CD14-positive monocyte (primary cell): ENCODE measurements at regions not wholly inside any gene's neighbourhood (a gene's known extent, or its start where the extent isn't known, plus 50 kb on each side); places are given as distances from the start of the nearest gene placed in this dataset.

Experiments used
- DNase-seq, 3 donors: peaks; one replicate each; pipeline ENCODE4 v3.0.0-alpha.2; 2011 to 2022
- H2AFZ ChIP-seq: 2 replicates; pipeline ENCODE4 v1.6.0; 2012; ENCODE audit warnings: mild to moderate bottlenecking, low read depth, low read length, inconsistent platforms; ENCODE audit not compliant: insufficient read depth, poor library complexity, severe bottlenecking
- H3K27ac ChIP-seq, 2 donors: 1 replicate in 1 of 2; 2 replicates in 1 of 2; pipeline ENCODE4 v1.5.1; 2012 to 2013; ENCODE audit warnings: low read length in 2 of 2, control low read depth in 1 of 2, inconsistent platforms in 1 of 2, low read depth in 1 of 2, mild to moderate bottlenecking in 1 of 2
- H3K27me3 ChIP-seq, 2 donors: one replicate each; pipeline versions ENCODE4 v1.6.0 to v1.6.1; 2011 to 2013; ENCODE audit warnings: low read length in 2 of 2; ENCODE audit not compliant: control insufficient read depth in 2 of 2, insufficient read depth in 2 of 2
- H3K36me3 ChIP-seq, 2 donors: replicated peaks in 1 of 2; 1 replicate in 1 of 2; 2 replicates in 1 of 2; pipeline versions ENCODE4 v1.5.1 to v1.6.1; 2012 to 2013; ENCODE audit warnings: low read length in 2 of 2, control low read depth in 1 of 2, inconsistent platforms in 1 of 2, mild to moderate bottlenecking in 1 of 2; ENCODE audit not compliant: insufficient read depth in 2 of 2, control insufficient read depth in 1 of 2
- H3K4me1 ChIP-seq, 2 donors: 1 replicate in 1 of 2; 2 replicates in 1 of 2; pipeline versions ENCODE4 v1.5.1 to v1.6.1; 2012 to 2013; ENCODE audit warnings: low read length in 2 of 2, control low read depth in 1 of 2, inconsistent platforms in 1 of 2, mild to moderate bottlenecking in 1 of 2, moderate library complexity in 1 of 2; ENCODE audit not compliant: insufficient read depth in 2 of 2, control insufficient read depth in 1 of 2
- H3K4me2 ChIP-seq: replicated peaks from 2 replicates; pipeline ENCODE3; 2012; ENCODE audit warnings: low read length, moderate library complexity, mild to moderate bottlenecking; ENCODE audit not compliant: poor library complexity, severe bottlenecking; ENCODE audit errors: extremely low read depth
- H3K4me3 ChIP-seq, 3 experiments: fragments of 200-600 bp in 1 of 3; sonication (generic) in 1 of 3; replicated peaks in 1 of 3; 1 replicate in 2 of 3; 2 replicates in 1 of 3; pipeline ENCODE4 v1.5.1; 2011 to 2013; ENCODE audit warnings: low read length in 3 of 3, mild to moderate bottlenecking in 3 of 3, control low read depth in 2 of 3, low read depth in 2 of 3, inconsistent platforms in 1 of 3, moderate library complexity in 1 of 3
- H3K79me2 ChIP-seq: 2 replicates; pipeline ENCODE4 v1.6.0; 2012; ENCODE audit warnings: mild to moderate bottlenecking, control low read depth, inconsistent platforms, low read length, moderate library complexity; ENCODE audit not compliant: insufficient read depth
- H3K9ac ChIP-seq: 2 replicates; pipeline ENCODE4 v1.6.0; 2017; ENCODE audit warnings: low read length, mild to moderate bottlenecking; ENCODE audit not compliant: insufficient read depth, poor library complexity, severe bottlenecking
- H3K9me3 ChIP-seq, 2 donors: replicated peaks in 1 of 2; 1 replicate in 1 of 2; 2 replicates in 1 of 2; pipeline versions ENCODE4 v1.5.1 to v1.6.1; 2012 to 2013; ENCODE audit warnings: low read length in 2 of 2, control low read depth in 1 of 2; ENCODE audit not compliant: control insufficient read depth in 1 of 2, insufficient read depth in 1 of 2
- H4K20me1 ChIP-seq: 2 replicates; pipeline ENCODE4 v1.6.0; 2012; ENCODE audit warnings: mild to moderate bottlenecking, low read length, control low read depth, moderate library complexity; ENCODE audit not compliant: insufficient read depth
- H3K27ac Mint-ChIP-seq, 7 donors: one replicate each; pipeline ENCODE4 v1.8.0; 2020; ENCODE audit warnings: mild to moderate bottlenecking in 7 of 7, mixed read lengths in 7 of 7, moderate library complexity in 6 of 7, inconsistent platforms in 2 of 7
- H3K27me3 Mint-ChIP-seq, 3 donors: one replicate each; pipeline ENCODE4 v1.8.0; 2021 to 2022; ENCODE audit warnings: low read depth in 3 of 3, mild to moderate bottlenecking in 3 of 3, mixed read lengths in 3 of 3, moderate library complexity in 3 of 3, inconsistent platforms in 1 of 3
- H3K36me3 Mint-ChIP-seq, 2 donors: one replicate each; pipeline ENCODE4 v1.8.0; 2020; ENCODE audit warnings: mixed read lengths in 2 of 2, inconsistent platforms in 1 of 2, mild to moderate bottlenecking in 1 of 2
- H3K4me1 Mint-ChIP-seq: one replicate; pipeline ENCODE4 v1.8.0; 2020; ENCODE audit warnings: mild to moderate bottlenecking, mixed read lengths
- H3K4me3 Mint-ChIP-seq, 2 donors: one replicate each; pipeline ENCODE4 v1.8.0; 2020; ENCODE audit warnings: mild to moderate bottlenecking in 2 of 2, mixed read lengths in 2 of 2, moderate library complexity in 1 of 2
- H3K9me3 Mint-ChIP-seq, 7 donors: one replicate each; pipeline ENCODE4 v1.8.0; 2020 to 2022; ENCODE audit warnings: mixed read lengths in 7 of 7, mild to moderate bottlenecking in 6 of 7, moderate library complexity in 6 of 7, inconsistent platforms in 2 of 7
- WGBS: methylation state at CpG from one replicate; pipeline ENCODE4 v1.1.5; 2013; ENCODE audit warnings: missing lambda C conversion rate; ENCODE audit not compliant: insufficient coverage; 5-methylcytosine and 5-hydroxymethylcytosine counted together
- intact Hi-C, 2 donors: fragments of 100-400 bp; cut with micrococcal nuclease; formaldehyde crosslinking; loops; one replicate each; pipeline versions ENCODE4 v1.15.0 to v1.15.1; 2023
- TF ChIP-seq, protein P1 (sequence below): fragments of 200-600 bp; IDR thresholded peaks from one replicate; pipeline ENCODE4 v1.8.0; 2022; ENCODE audit warnings: antibody characterized with exemption, mild to moderate bottlenecking

DNA sequence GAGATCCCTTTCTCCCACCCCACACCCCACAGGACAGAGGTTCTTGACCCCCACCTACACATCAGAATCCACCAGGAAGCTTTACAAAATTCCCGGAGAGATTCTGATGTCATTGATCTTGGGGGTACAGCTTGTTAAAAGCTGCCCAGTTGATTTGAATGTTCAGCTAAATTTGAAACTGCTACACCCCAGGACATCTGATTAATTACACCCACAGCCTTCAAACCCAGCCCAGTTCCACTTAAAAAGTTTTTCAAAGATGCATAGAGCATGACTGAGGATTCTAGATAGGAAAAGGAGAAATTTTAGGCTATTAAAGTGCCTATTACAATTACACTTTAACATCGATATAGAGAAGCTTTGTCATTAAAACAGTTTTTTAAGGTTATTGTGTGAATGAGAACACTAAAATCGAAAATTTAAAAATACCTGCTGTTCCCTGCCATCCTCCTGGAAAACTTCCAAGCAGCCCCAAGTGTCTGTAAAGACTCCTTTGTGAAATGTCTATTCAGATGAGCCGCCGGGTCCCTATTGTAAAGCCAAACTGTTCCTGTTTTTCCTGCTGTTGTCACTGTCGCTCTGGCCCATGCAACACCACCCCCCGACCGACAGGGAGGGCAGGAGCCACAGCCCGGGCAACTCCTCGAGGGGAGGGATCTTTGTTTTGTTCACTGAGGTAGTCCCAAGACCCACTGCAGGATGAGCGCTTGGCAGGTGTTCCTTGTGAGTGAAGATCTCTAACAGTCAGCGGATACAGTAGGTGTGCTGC, 132.5 kb upstream of the PHACTR3 start:
- H2AFZ ChIP-seq, result no peak overlapping the region
- no peak overlapping the region for H3K4me3 Mint-ChIP-seq
- TF ChIP-seq, protein P1, sequence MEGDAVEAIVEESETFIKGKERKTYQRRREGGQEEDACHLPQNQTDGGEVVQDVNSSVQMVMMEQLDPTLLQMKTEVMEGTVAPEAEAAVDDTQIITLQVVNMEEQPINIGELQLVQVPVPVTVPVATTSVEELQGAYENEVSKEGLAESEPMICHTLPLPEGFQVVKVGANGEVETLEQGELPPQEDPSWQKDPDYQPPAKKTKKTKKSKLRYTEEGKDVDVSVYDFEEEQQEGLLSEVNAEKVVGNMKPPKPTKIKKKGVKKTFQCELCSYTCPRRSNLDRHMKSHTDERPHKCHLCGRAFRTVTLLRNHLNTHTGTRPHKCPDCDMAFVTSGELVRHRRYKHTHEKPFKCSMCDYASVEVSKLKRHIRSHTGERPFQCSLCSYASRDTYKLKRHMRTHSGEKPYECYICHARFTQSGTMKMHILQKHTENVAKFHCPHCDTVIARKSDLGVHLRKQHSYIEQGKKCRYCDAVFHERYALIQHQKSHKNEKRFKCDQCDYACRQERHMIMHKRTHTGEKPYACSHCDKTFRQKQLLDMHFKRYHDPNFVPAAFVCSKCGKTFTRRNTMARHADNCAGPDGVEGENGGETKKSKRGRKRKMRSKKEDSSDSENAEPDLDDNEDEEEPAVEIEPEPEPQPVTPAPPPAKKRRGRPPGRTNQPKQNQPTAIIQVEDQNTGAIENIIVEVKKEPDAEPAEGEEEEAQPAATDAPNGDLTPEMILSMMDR, result no peak
- no peak overlapping the region for H3K9ac ChIP-seq
- H3K36me3 Mint-ChIP-seq, result no peaks in the 10 kb centered on the region
- H3K36me3 ChIP-seq, result no peaks in the 10 kb centered on the region
- DNase-seq, result no peak
- no peaks in the 10 kb centered on the region for H3K79me2 ChIP-seq
- intact Hi-C loops, result no loop called here
- H3K9me3 ChIP-seq, result no peaks in the 10 kb centered on the region
- H3K9me3 Mint-ChIP-seq, result peaks cover 0 to 4% (median 0%) of the 10 kb centered on the region in 7 donors
- WGBS, result 77% methylated on average over 8 of the region's 12 CpGs
- H3K4me1 ChIP-seq, result no peaks in the 10 kb centered on the region
- no peaks in the 10 kb centered on the region for H3K4me1 Mint-ChIP-seq
- H4K20me1 ChIP-seq, result no peaks in the 10 kb centered on the region
- no peak overlapping the region for H3K27ac Mint-ChIP-seq
- no peaks in the 10 kb centered on the region for H3K27me3 ChIP-seq
- no peak overlapping the region for H3K4me2 ChIP-seq
- H3K27ac ChIP-seq, result no peak overlapping the region
- peaks cover 20 to 27% (median 21%) of the 10 kb centered on the region in 3 donors for H3K27me3 Mint-ChIP-seq
- H3K4me3 ChIP-seq, result no peak overlapping the region

DNA sequence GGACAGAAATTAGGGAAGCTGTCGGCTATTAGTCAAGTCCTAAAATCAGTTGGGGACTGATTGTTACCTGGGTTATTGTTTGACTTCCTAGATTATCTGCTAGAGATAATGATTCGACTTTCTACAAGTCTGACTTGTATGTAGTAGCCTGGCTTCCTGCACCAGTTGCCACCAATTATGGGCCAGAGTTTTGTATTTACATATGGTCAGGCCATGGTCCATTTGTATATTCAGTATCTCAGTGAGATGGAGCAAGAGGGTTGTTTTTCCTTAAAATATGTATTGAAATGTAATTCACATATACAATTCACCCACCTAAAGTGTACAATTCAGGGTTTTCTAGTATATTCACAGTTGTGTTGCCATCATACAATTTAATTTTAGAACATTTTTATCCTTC, 130.6 kb upstream of the PHACTR3 start:
- Mint-ChIP-seq H3K4me3 (no peak overlapping the region), H3K4me1 (no peaks in the 10 kb centered on the region), H3K36me3 (no peaks in the 10 kb centered on the region), H3K27me3 (peaks cover 19 to 33% (median 27%) of the 10 kb centered on the region in 3 donors), H3K9me3 (peaks cover 0 to 4% (median 0%) of the 10 kb centered on the region in 7 donors), H3K27ac (no peak overlapping the region)
- no peak for DNase-seq
- WGBS, result 83% methylated on average over 1 of the region's 2 CpGs
- TF ChIP-seq, protein P1, result no peak
- Histone ChIP-seq H3K27me3 (no peaks in the 10 kb centered on the region), H3K27ac (no peak overlapping the region), H3K9me3 (no peaks in the 10 kb centered on the region), H2AFZ (no peak overlapping the region), H3K4me3 (no peak overlapping the region), H3K4me1 (no peaks in the 10 kb centered on the region), H3K36me3 (no peaks in the 10 kb centered on the region), H3K4me2 (no peak overlapping the region), H3K79me2 (no peaks in the 10 kb centered on the region), H4K20me1 (no peaks in the 10 kb centered on the region), H3K9ac (no peak overlapping the region)
- intact Hi-C loops, result no loop called here
